SK-N-SH (cell line): ENCODE measurements at regions not wholly inside any gene's neighbourhood (a gene's known extent, or its start where the extent isn't known, plus 50 kb on each side); places are given as distances from the start of the nearest gene placed in this dataset.
A peak's percentile ranks its signal among the peaks of the same experiment; 100 is the strongest.

Experiments used
- CTCF ChIA-PET: fragments of 300-600, 350-600 bp; formaldehyde crosslinking; extraction: SDS; loops from one replicate; lab custom pipeline; 2021; lab: Yijun Ruan, JAX
- POLR2A ChIA-PET: fragments of 350-600 bp; sonication (Branson Sonifier 250); formaldehyde crosslinking; extraction: SDS; loops from one replicate; lab custom pipeline; 2020; ENCODE audit warnings: antibody characterized with exemption, inconsistent platforms; lab: Yijun Ruan, JAX
- DNase-seq: peaks from one replicate; pipeline ENCODE4 v3.0.0; 2012
- H2AFZ ChIP-seq: fragments of 200-600 bp; sonication (generic); 2 replicates; pipeline ENCODE4 v1.8.1; 2016; ENCODE audit warnings: antibody characterized with exemption, mild to moderate bottlenecking, low read depth
- H3F3A ChIP-seq: fragments of 200-600 bp; sonication (generic); replicated peaks from 2 replicates; pipeline ENCODE3; 2016; ENCODE audit warnings: antibody characterized with exemption, mild to moderate bottlenecking; ENCODE audit not compliant: insufficient read depth
- H3K27ac ChIP-seq, 2 experiments: fragments of 200-500 bp in 1 of 2; fragments of 200-600 bp in 1 of 2; sonication (Bioruptor generic) in 1 of 2; sonication (generic), shearing (Covaris generic) in 1 of 2; 2 replicates each; pipeline versions ENCODE4 v1.5.1 to v1.6.1; 2014 to 2016; ENCODE audit warnings: low read depth in 2 of 2, inconsistent platforms in 1 of 2, low read length in 1 of 2, mild to moderate bottlenecking in 1 of 2, mixed read lengths in 1 of 2
- H3K27me3 ChIP-seq: fragments of 200-600 bp; sonication (generic), shearing (Covaris generic); 2 replicates; pipeline ENCODE4 v1.6.1; 2016; ENCODE audit warnings: mixed run types; ENCODE audit not compliant: insufficient read depth
- H3K36me3 ChIP-seq, 2 experiments: fragments of 200-500 bp in 1 of 2; fragments of 200-600 bp in 1 of 2; sonication (Bioruptor generic) in 1 of 2; sonication (generic) in 1 of 2; replicated peaks in 1 of 2; 2 replicates each; pipeline versions ENCODE3 to v1.5.1; 2014 to 2016; ENCODE audit warnings: low read length in 1 of 2, mild to moderate bottlenecking in 1 of 2; ENCODE audit not compliant: insufficient read depth in 2 of 2, control insufficient read depth in 1 of 2
- H3K4me1 ChIP-seq, 2 experiments: fragments of 200-500 bp in 1 of 2; fragments of 200-600 bp in 1 of 2; sonication (Bioruptor generic) in 1 of 2; sonication (generic), shearing (Covaris generic) in 1 of 2; 2 replicates each; pipeline versions ENCODE4 v1.5.1 to v1.6.1; 2014 to 2016; ENCODE audit warnings: low read depth in 1 of 2, low read length in 1 of 2, mixed run types in 1 of 2; ENCODE audit not compliant: insufficient read depth in 2 of 2, control insufficient read depth in 1 of 2
- H3K4me2 ChIP-seq: fragments of 200-600 bp; sonication (generic), shearing (Covaris generic); 2 replicates; pipeline ENCODE4 v1.6.1; 2017; ENCODE audit warnings: mixed run types
- H3K4me3 ChIP-seq, 2 experiments: fragments of 200-500 bp in 1 of 2; fragments of 200-600 bp in 1 of 2; sonication (Bioruptor generic) in 1 of 2; sonication (generic), shearing (Covaris generic) in 1 of 2; 2 replicates each; pipeline versions ENCODE4 v1.5.1 to v1.8.1; 2014 to 2016; ENCODE audit warnings: low read depth in 2 of 2, inconsistent platforms in 1 of 2, low read length in 1 of 2, mild to moderate bottlenecking in 1 of 2, mixed read lengths in 1 of 2, moderate library complexity in 1 of 2
- H3K79me2 ChIP-seq: fragments of 200-600 bp; sonication (generic); 2 replicates; pipeline ENCODE4 v1.8.1; 2017; ENCODE audit warnings: mild to moderate bottlenecking; ENCODE audit not compliant: insufficient read depth
- H3K9ac ChIP-seq: fragments of 200-600 bp; sonication (generic); 2 replicates; pipeline ENCODE4 v1.6.1; 2017; ENCODE audit warnings: mixed run types
- H3K9me2 ChIP-seq: fragments of 200-600 bp; sonication (generic); 2 replicates; pipeline ENCODE4 v1.6.1; 2017; ENCODE audit warnings: mixed run types
- H3K9me3 ChIP-seq: fragments of 200-600 bp; sonication (generic); 2 replicates; pipeline ENCODE4 v1.6.1; 2017; ENCODE audit warnings: mixed run types, mild to moderate bottlenecking, moderate library complexity
- H4K20me1 ChIP-seq: fragments of 200-600 bp; sonication (generic); 2 replicates; pipeline ENCODE4 v1.6.1; 2017; ENCODE audit warnings: mild to moderate bottlenecking, mixed run types; ENCODE audit not compliant: insufficient read depth
- EZH2phosphoT487 ChIP-seq: fragments of 200-600 bp; sonication (generic); IDR thresholded peaks from 2 replicates; pipeline ENCODE4 v1.6.1; 2017; ENCODE audit warnings: low read depth, mixed run types, mild to moderate bottlenecking, antibody characterized with exemption, moderate library complexity, borderline replicate concordance
- FOXJ3 ChIP-seq: sonication (generic); formaldehyde crosslinking; IDR thresholded peaks from 2 replicates; pipeline ENCODE4 v1.5.1; 2020; ENCODE audit warnings: mild to moderate bottlenecking, missing genetic modification reagents
- MEF2A ChIP-seq: IDR thresholded peaks from 2 replicates; pipeline ENCODE4 v1.4.0; 2012; ENCODE audit warnings: low read depth, borderline replicate concordance
- MXI1 ChIP-seq: IDR thresholded peaks from 2 replicates; pipeline ENCODE4 v1.6.1; 2012; ENCODE audit warnings: mild to moderate bottlenecking, low read depth, low read length, improper control_type of control experiment
- NRF1 ChIP-seq: IDR thresholded peaks from 2 replicates; pipeline ENCODE4 v1.6.1; 2012; ENCODE audit warnings: low read depth, mild to moderate bottlenecking, low read length
- RCOR1 ChIP-seq: fragments of 150-350 bp; IDR thresholded peaks from 2 replicates; pipeline ENCODE4 v1.6.1; 2017; ENCODE audit warnings: antibody characterized with exemption, low read length
- RXRA ChIP-seq: IDR thresholded peaks from 2 replicates; pipeline ENCODE4 v1.4.0; 2012; ENCODE audit warnings: low read depth, mild to moderate bottlenecking, borderline replicate concordance
- SIN3A ChIP-seq: IDR thresholded peaks from 2 replicates; pipeline ENCODE4 v1.6.1; 2012; ENCODE audit warnings: low read depth, mild to moderate bottlenecking, low read length, moderate library complexity, borderline replicate concordance
- SMC3 ChIP-seq: IDR thresholded peaks from 2 replicates; pipeline ENCODE4 v1.6.1; 2012; ENCODE audit warnings: low read depth, low read length, improper control_type of control experiment
- TCF12 ChIP-seq: IDR thresholded peaks from 2 replicates; pipeline ENCODE4 v1.4.0; 2012
- TEAD4 ChIP-seq: IDR thresholded peaks from 2 replicates; pipeline ENCODE4 v1.4.0; 2012; ENCODE audit warnings: mild to moderate bottlenecking, borderline replicate concordance; ENCODE audit not compliant: insufficient read depth
- WGBS: methylation state at CpG from one replicate; pipeline ENCODE4 v1.1.6; 2017; ENCODE audit warnings: low lambda C conversion rate; 5-methylcytosine and 5-hydroxymethylcytosine counted together
- TF ChIP-seq, protein P1 (sequence below): IDR thresholded peaks from 2 replicates; pipeline ENCODE4 v1.4.0; 2012; ENCODE audit warnings: low read depth
- TF ChIP-seq, protein P2 (sequence below): IDR thresholded peaks from 2 replicates; pipeline ENCODE4 v1.4.0; 2012; ENCODE audit warnings: low read depth, borderline replicate concordance
- TF ChIP-seq, protein P3 (sequence below): fragments of 150-350 bp; IDR thresholded peaks from 2 replicates; pipeline ENCODE4 v1.6.1; 2016; ENCODE audit warnings: mild to moderate bottlenecking, low read depth, low read length
- TF ChIP-seq, protein P4 (sequence below): IDR thresholded peaks from 2 replicates; pipeline ENCODE4; 2012
- TF ChIP-seq, protein P5 (sequence below): fragments of 200-600 bp; sonication (generic); IDR thresholded peaks from 2 replicates; pipeline ENCODE4 v1.6.1; 2017; ENCODE audit warnings: antibody characterized with exemption, mild to moderate bottlenecking, moderate library complexity
- TF ChIP-seq, protein P6 (sequence below): fragments of 150-350 bp; IDR thresholded peaks from 2 replicates; pipeline ENCODE4 v1.6.1; 2017; ENCODE audit warnings: antibody characterized with exemption, low read length, low read depth, borderline replicate concordance

GRCh38 chr15:99441871-99442251, 123.9 kb upstream of the MEF2A start:
- Histone ChIP-seq H2AFZ (no peak overlapping the region; the same call in 1 of the 2 replicates), H3K4me2 (peak overlapping the region; percentile 49; the same call in 1 of the 2 replicates), H3K9me2 (no peaks in the 10 kb centered on the region), H3K4me3 (no peak overlapping the region), H3K9ac (peak overlapping the region; percentile 25; the same call in 1 of the 2 replicates), H3K27ac (peak overlapping the region; percentile 65 to 68; a peak in 3 of 4 replicates), H4K20me1 (no peaks in the 10 kb centered on the region), H3K9me3 (no peaks in the 10 kb centered on the region), H3K79me2 (no peaks in the 10 kb centered on the region), H3K27me3 (no peaks in the 10 kb centered on the region), H3F3A (peaks cover 7% of the 10 kb centered on the region), H3K36me3 (no peaks in the 10 kb centered on the region), H3K4me1 (peaks cover 8 to 18% of the 10 kb centered on the region in 2 experiments; a peak in 3 of 4 replicates)
- ChIA-PET CTCF (interaction anchor here (1.1 kb wide), 1 partner anchor 262 kb away, joined by 3 read pairs; no protein-coding TSS in a partner anchor), POLR2A (no interaction called here)
- WGBS = 100% methylated on average over 3 of the region's 3 CpGs
- DNase-seq = peak; percentile 19
- TF ChIP-seq, protein P1, sequence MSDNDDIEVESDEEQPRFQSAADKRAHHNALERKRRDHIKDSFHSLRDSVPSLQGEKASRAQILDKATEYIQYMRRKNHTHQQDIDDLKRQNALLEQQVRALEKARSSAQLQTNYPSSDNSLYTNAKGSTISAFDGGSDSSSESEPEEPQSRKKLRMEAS = no peak
- no peak for TF ChIP-seq SIN3A
- TF ChIP-seq EZH2phosphoT487 = no peak
- TF ChIP-seq, protein P2, sequence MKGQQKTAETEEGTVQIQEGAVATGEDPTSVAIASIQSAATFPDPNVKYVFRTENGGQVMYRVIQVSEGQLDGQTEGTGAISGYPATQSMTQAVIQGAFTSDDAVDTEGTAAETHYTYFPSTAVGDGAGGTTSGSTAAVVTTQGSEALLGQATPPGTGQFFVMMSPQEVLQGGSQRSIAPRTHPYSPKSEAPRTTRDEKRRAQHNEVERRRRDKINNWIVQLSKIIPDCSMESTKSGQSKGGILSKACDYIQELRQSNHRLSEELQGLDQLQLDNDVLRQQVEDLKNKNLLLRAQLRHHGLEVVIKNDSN = no peak
- no peak for TF ChIP-seq FOXJ3 (CRISPR knock-in tag)
- TF ChIP-seq NRF1 = no peak

DNA sequence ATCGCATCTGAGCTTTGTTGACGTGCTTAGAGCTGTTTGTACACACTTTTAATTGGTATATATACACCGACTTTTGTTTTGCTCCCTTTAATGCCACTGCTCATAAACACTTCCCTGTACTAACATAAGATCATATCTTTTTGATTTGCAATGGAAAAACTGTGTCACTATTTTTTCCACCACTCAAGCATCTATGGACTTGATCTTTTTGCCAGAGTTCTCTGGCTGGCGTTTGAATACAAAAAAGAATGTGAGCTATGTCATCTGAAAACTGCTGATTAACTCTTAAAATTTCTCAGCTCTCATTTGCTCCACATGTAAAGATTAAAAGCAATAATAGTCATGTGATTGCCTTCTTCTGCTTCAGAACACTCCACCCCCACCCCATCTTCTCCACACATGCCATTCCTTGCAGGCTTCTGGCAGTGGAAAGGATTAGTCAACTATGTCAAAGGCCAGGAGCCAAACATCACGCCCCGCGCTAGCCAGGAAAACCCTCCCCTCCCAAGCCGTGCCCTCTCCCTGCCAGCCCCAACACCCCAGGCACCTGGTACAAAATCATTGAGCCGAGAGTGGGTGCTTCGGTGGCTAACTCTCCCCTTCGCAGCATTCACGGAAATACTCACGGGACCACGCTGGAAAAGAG, 123.4 kb upstream of the MEF2A start:
- H4K20me1 ChIP-seq = no peaks in the 10 kb centered on the region
- peak; percentile 31 for DNase-seq
- peaks cover 7% of the 10 kb centered on the region for H3F3A ChIP-seq
- peak overlapping the region; percentile 25; the same call in 1 of the 2 replicates for H3K9ac ChIP-seq
- H2AFZ ChIP-seq = no peak overlapping the region; the same call in 1 of the 2 replicates
- peak overlapping the region; percentile 65 to 68; a peak in 3 of 4 replicates for H3K27ac ChIP-seq
- no peaks in the 10 kb centered on the region for H3K27me3 ChIP-seq
- peak overlapping the region; percentile 49 for H3K4me2 ChIP-seq
- H3K9me3 ChIP-seq = no peaks in the 10 kb centered on the region
- H3K4me1 ChIP-seq = peaks cover 8 to 18% of the 10 kb centered on the region in 2 experiments; a peak in 3 of 4 replicates
- CTCF ChIA-PET = no interaction called here
- H3K9me2 ChIP-seq = no peaks in the 10 kb centered on the region
- WGBS = 55% methylated on average over 14 of the region's 14 CpGs
- H3K4me3 ChIP-seq = no peak overlapping the region
- H3K79me2 ChIP-seq = no peaks in the 10 kb centered on the region
- POLR2A ChIA-PET = no interaction called here
- no peaks in the 10 kb centered on the region for H3K36me3 ChIP-seq
- TF ChIP-seq, protein P3, sequence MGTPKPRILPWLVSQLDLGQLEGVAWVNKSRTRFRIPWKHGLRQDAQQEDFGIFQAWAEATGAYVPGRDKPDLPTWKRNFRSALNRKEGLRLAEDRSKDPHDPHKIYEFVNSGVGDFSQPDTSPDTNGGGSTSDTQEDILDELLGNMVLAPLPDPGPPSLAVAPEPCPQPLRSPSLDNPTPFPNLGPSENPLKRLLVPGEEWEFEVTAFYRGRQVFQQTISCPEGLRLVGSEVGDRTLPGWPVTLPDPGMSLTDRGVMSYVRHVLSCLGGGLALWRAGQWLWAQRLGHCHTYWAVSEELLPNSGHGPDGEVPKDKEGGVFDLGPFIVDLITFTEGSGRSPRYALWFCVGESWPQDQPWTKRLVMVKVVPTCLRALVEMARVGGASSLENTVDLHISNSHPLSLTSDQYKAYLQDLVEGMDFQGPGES = no peak
- no peak for TF ChIP-seq SIN3A
- no peak for TF ChIP-seq FOXJ3 (CRISPR knock-in tag)
- TF ChIP-seq, protein P4, sequence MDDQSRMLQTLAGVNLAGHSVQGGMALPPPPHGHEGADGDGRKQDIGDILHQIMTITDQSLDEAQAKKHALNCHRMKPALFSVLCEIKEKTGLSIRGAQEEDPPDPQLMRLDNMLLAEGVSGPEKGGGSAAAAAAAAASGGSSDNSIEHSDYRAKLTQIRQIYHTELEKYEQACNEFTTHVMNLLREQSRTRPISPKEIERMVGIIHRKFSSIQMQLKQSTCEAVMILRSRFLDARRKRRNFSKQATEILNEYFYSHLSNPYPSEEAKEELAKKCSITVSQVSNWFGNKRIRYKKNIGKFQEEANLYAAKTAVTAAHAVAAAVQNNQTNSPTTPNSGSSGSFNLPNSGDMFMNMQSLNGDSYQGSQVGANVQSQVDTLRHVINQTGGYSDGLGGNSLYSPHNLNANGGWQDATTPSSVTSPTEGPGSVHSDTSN = peak; percentile 44; the same call in 1 of the 2 replicates
- peak; percentile 41; the same call in 1 of the 2 replicates for TF ChIP-seq TEAD4
- TF ChIP-seq RCOR1 = no peak
- TF ChIP-seq RXRA = peak; percentile 74; the same call in 1 of the 2 replicates
- no peak for TF ChIP-seq NRF1
- no peak for TF ChIP-seq MEF2A
- TF ChIP-seq, protein P5, sequence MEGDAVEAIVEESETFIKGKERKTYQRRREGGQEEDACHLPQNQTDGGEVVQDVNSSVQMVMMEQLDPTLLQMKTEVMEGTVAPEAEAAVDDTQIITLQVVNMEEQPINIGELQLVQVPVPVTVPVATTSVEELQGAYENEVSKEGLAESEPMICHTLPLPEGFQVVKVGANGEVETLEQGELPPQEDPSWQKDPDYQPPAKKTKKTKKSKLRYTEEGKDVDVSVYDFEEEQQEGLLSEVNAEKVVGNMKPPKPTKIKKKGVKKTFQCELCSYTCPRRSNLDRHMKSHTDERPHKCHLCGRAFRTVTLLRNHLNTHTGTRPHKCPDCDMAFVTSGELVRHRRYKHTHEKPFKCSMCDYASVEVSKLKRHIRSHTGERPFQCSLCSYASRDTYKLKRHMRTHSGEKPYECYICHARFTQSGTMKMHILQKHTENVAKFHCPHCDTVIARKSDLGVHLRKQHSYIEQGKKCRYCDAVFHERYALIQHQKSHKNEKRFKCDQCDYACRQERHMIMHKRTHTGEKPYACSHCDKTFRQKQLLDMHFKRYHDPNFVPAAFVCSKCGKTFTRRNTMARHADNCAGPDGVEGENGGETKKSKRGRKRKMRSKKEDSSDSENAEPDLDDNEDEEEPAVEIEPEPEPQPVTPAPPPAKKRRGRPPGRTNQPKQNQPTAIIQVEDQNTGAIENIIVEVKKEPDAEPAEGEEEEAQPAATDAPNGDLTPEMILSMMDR = no peak
- TF ChIP-seq TCF12 = peak; percentile 87
- no peak for TF ChIP-seq SMC3
- TF ChIP-seq, protein P2 = peak; percentile 60; the same call in 1 of the 2 replicates
- TF ChIP-seq, protein P6, sequence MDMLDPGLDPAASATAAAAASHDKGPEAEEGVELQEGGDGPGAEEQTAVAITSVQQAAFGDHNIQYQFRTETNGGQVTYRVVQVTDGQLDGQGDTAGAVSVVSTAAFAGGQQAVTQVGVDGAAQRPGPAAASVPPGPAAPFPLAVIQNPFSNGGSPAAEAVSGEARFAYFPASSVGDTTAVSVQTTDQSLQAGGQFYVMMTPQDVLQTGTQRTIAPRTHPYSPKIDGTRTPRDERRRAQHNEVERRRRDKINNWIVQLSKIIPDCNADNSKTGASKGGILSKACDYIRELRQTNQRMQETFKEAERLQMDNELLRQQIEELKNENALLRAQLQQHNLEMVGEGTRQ = no peak
- TF ChIP-seq MXI1 = no peak
